ENCODE measurements at regions not wholly inside any gene's neighbourhood (a gene's known extent, or its start where the extent isn't known, plus 50 kb on each side); places are given as distances from the start of the nearest gene placed in this dataset.

GRCh38 chr6:94454231-94454630 lies 1034.9 kb upstream of the EPHA7 start:
- 4% methylated on average over 2 of the region's 2 CpGs for WGBS (ENCODE audit: missing lambda C conversion rate)
- no peak for FAIRE-seq
- H3K9me3 ChIP-seq: no peaks in the 10 kb centered on the region
- CTCF ChIA-PET: no interaction called here
- H3K4me2 ChIP-seq: no peak overlapping the region
- H3K4me1 ChIP-seq: no peaks in the 10 kb centered on the region
- ATAC-seq: no peak
- POLR2A ChIA-PET: no interaction called here
- no peak overlapping the region for H3K27ac ChIP-seq
- H3K4me3 ChIP-seq: no peak overlapping the region
- DNase-seq (ENCODE audit: low read depth in 1 of 2, low spot score in 1 of 2): no peak
- no peak for TF ChIP-seq MAFK (IDR thresholded peaks at IDR 0.05; ENCODE audit: partially characterized antibody)
- TF ChIP-seq, protein P1, sequence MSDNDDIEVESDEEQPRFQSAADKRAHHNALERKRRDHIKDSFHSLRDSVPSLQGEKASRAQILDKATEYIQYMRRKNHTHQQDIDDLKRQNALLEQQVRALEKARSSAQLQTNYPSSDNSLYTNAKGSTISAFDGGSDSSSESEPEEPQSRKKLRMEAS (IDR thresholded peaks at IDR 0.05): no peak
- no peak for TF ChIP-seq ATOH8 (CRISPR knock-in tag; IDR thresholded peaks at IDR 0.05; ENCODE audit: low read depth)
- no peak for TF ChIP-seq CHD4 (IDR thresholded peaks at IDR 0.05; ENCODE audit: borderline replicate concordance)
- TF ChIP-seq ZC3H11A (IDR thresholded peaks at IDR 0.05): no peak
- no peak for TF ChIP-seq FOXS1 (CRISPR knock-in tag; IDR thresholded peaks at IDR 0.05)
- TF ChIP-seq ZNF302 (CRISPR knock-in tag; IDR thresholded peaks at IDR 0.05): no peak
- TF ChIP-seq FOSL2 (IDR thresholded peaks at IDR 0.05): no peak
- TF ChIP-seq FOSL2 (CRISPR knock-in tag; IDR thresholded peaks at IDR 0.05): no peak
- TF ChIP-seq EP300 (IDR thresholded peaks at IDR 0.05): no peak
- TF ChIP-seq NFE2L2 (conservative IDR thresholded peaks at IDR 0.05; ENCODE audit: low read length): no peak
- TF ChIP-seq, protein P2, sequence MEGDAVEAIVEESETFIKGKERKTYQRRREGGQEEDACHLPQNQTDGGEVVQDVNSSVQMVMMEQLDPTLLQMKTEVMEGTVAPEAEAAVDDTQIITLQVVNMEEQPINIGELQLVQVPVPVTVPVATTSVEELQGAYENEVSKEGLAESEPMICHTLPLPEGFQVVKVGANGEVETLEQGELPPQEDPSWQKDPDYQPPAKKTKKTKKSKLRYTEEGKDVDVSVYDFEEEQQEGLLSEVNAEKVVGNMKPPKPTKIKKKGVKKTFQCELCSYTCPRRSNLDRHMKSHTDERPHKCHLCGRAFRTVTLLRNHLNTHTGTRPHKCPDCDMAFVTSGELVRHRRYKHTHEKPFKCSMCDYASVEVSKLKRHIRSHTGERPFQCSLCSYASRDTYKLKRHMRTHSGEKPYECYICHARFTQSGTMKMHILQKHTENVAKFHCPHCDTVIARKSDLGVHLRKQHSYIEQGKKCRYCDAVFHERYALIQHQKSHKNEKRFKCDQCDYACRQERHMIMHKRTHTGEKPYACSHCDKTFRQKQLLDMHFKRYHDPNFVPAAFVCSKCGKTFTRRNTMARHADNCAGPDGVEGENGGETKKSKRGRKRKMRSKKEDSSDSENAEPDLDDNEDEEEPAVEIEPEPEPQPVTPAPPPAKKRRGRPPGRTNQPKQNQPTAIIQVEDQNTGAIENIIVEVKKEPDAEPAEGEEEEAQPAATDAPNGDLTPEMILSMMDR (IDR thresholded peaks at IDR 0.05): no peak
- TF ChIP-seq RARB (CRISPR knock-in tag; IDR thresholded peaks at IDR 0.05): no peak

DNA sequence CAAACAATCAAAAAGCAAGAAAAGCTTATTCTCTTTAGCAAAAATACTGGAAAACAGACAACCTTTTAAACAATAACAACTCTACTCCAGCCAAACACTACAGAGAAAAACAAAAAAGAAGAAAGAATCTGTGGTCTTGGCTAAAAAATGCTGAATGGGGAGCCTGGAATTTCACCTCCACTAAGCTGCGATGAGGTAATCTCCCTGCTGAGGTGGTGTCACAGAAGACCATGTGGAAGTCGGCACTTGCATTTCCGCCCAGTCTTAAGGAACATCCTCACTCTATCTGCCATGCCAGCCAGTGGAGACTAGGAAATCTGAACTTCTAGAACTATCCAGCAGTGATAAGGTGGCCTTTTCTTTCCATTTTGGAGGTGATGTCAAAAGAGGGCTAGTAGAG lies 1026.8 kb upstream of the EPHA7 start:
- TF ChIP-seq POLR2A (IDR thresholded peaks at IDR 0.05; ENCODE audit: low read length): no peak
- no peak for TF ChIP-seq MYC (IDR thresholded peaks at IDR 0.05; ENCODE audit: borderline replicate concordance, low read length)
- no peak for TF ChIP-seq MAFK (IDR thresholded peaks at IDR 0.05; ENCODE audit: partially characterized antibody)
- TF ChIP-seq TP53 (CRISPR knock-in tag; IDR thresholded peaks at IDR 0.05): no peak
- TF ChIP-seq CHD4 (IDR thresholded peaks at IDR 0.05; ENCODE audit: borderline replicate concordance): no peak
- TF ChIP-seq JUNB (IDR thresholded peaks at IDR 0.05): no peak
- TF ChIP-seq, protein P3, sequence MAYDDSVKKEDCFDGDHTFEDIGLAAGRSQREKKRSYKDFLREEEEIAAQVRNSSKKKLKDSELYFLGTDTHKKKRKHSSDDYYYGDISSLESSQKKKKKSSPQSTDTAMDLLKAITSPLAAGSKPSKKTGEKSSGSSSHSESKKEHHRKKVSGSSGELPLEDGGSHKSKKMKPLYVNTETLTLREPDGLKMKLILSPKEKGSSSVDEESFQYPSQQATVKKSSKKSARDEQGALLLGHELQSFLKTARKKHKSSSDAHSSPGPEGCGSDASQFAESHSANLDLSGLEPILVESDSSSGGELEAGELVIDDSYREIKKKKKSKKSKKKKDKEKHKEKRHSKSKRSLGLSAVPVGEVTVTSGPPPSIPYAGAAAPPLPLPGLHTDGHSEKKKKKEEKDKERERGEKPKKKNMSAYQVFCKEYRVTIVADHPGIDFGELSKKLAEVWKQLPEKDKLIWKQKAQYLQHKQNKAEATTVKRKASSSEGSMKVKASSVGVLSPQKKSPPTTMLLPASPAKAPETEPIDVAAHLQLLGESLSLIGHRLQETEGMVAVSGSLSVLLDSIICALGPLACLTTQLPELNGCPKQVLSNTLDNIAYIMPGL (CRISPR knock-in tag; IDR thresholded peaks at IDR 0.05; ENCODE audit: borderline replicate concordance): no peak
- no peak for TF ChIP-seq NPAS2 (CRISPR knock-in tag; IDR thresholded peaks at IDR 0.05; ENCODE audit: borderline replicate concordance)
- TF ChIP-seq E2F6 (IDR thresholded peaks at IDR 0.05; ENCODE audit: borderline replicate concordance, low read depth): no peak
- TF ChIP-seq PHF8 (IDR thresholded peaks at IDR 0.05; ENCODE audit: borderline replicate concordance, low read depth): no peak
- no peak for FAIRE-seq
- POLR2A ChIA-PET: no interaction called here

More for the DNA sequence above, 1026.8 kb upstream of the EPHA7 start:
- CTCF ChIA-PET: no interaction called here
- H3K27ac ChIP-seq: no peak overlapping the region
- 14% methylated on average over 3 of the region's 3 CpGs for WGBS (ENCODE audit: missing lambda C conversion rate)
- ATAC-seq (no peak), DNase-seq (ENCODE audit: low read depth in 1 of 2, low spot score in 1 of 2) (no peak)
- no peaks in the 10 kb centered on the region for H3K9me3 ChIP-seq
- no peak overlapping the region for H3K4me2 ChIP-seq
- no peak overlapping the region for H3K4me3 ChIP-seq
- H3K4me1 ChIP-seq: no peaks in the 10 kb centered on the region

All from A549 (cell line).